WERI-Rb-1 (cell line): ENCODE measurements at regions not wholly inside any gene's neighbourhood (a gene's known extent, or its start where the extent isn't known, plus 50 kb on each side); places are given as distances from the start of the nearest gene placed in this dataset.

Experiments
- DNase-seq: peaks from one replicate; pipeline ENCODE4 v3.0.0-alpha.2; 2020
- H3K27ac ChIP-seq: fragments of 250-450 bp; sonication (Bioruptor Pico); 2 replicates; pipeline ENCODE4 v1.5.1; 2020; ENCODE audit warnings: mild to moderate bottlenecking, moderate library complexity
- H3K27me3 ChIP-seq: fragments of 250-450 bp; sonication (Bioruptor Pico); 2 replicates; pipeline ENCODE4 v1.5.1; 2021; ENCODE audit warnings: mild to moderate bottlenecking, low read depth, moderate library complexity; ENCODE audit not compliant: insufficient read depth, severe bottlenecking
- H3K36me3 ChIP-seq: fragments of 250-450 bp; sonication (Bioruptor Pico); 2 replicates; pipeline ENCODE4 v1.5.1; 2020; ENCODE audit warnings: mild to moderate bottlenecking, moderate library complexity
- H3K4me3 ChIP-seq: 2 replicates; pipeline ENCODE4 v1.5.1; 2011; ENCODE audit warnings: low read depth, mild to moderate bottlenecking, control low read depth, low read length
- H3K9me3 ChIP-seq: fragments of 250-450 bp; sonication (Bioruptor Pico); 2 replicates; pipeline ENCODE4 v1.5.1; 2021; ENCODE audit warnings: mild to moderate bottlenecking, moderate library complexity; ENCODE audit not compliant: severe bottlenecking
- TF ChIP-seq, protein P1 (sequence below): IDR thresholded peaks from 2 replicates; pipeline ENCODE4 v1.5.1; 2011; ENCODE audit warnings: low read depth, mild to moderate bottlenecking, control low read depth, inconsistent platforms, low read length

DNA sequence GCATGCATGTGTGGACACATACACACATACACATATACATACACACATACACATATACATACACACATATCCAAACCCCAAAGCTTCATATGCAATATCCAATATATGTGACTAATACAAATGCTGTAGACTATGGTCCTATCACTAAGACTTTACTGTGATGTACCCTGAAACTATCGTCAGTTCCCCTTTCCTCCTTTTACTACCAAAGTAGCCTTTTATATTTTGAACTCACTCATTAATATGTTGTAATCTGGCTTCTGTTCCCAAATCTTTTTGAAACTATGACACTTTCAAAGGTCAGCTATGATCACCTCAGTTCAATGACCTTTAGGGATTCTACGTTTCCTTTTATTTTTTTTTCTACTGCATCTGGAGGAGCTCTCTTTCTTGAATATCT, 64.8 kb upstream of the TFEC start:
- H3K9me3 ChIP-seq = no peaks in the 10 kb centered on the region
- no peak overlapping the region for H3K27ac ChIP-seq
- no peaks in the 10 kb centered on the region for H3K36me3 ChIP-seq
- TF ChIP-seq, protein P1, sequence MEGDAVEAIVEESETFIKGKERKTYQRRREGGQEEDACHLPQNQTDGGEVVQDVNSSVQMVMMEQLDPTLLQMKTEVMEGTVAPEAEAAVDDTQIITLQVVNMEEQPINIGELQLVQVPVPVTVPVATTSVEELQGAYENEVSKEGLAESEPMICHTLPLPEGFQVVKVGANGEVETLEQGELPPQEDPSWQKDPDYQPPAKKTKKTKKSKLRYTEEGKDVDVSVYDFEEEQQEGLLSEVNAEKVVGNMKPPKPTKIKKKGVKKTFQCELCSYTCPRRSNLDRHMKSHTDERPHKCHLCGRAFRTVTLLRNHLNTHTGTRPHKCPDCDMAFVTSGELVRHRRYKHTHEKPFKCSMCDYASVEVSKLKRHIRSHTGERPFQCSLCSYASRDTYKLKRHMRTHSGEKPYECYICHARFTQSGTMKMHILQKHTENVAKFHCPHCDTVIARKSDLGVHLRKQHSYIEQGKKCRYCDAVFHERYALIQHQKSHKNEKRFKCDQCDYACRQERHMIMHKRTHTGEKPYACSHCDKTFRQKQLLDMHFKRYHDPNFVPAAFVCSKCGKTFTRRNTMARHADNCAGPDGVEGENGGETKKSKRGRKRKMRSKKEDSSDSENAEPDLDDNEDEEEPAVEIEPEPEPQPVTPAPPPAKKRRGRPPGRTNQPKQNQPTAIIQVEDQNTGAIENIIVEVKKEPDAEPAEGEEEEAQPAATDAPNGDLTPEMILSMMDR = no peak
- no peaks in the 10 kb centered on the region for H3K27me3 ChIP-seq
- H3K4me3 ChIP-seq = no peak overlapping the region
- DNase-seq = no peak

DNA sequence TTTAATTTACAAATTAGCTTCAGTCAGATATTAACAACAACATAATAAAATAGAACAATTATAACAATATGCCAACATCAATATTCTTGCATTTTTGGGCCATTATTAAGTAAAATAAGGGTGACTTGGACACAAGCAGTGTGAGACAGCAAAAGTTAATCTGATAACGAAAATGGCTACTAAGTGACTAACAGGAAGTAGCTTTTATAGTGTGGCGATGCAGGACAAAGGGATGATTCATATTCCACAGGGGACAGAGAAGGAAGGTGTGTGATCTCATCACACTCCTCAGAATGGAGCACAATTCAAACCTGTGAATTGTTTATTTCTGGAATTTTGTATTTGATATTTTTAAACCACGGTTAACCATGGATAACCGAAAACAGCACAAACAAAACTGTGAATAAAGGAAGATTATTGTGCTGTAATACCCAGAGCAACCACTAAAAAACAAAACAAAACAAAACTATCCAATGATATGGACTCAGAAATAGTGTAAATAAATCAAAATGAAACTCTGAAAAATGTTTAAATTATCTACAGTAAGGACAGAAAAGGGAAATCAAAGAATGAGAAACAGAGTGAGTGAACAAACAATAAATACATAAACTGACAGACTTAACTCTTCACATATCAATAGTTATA, 66.9 kb upstream of the TFEC start:
- no peak for DNase-seq
- H3K4me3 ChIP-seq = no peak overlapping the region
- no peaks in the 10 kb centered on the region for H3K9me3 ChIP-seq
- no peak overlapping the region for H3K27ac ChIP-seq
- TF ChIP-seq, protein P1 = no peak
- no peaks in the 10 kb centered on the region for H3K27me3 ChIP-seq
- H3K36me3 ChIP-seq = no peaks in the 10 kb centered on the region

DNA sequence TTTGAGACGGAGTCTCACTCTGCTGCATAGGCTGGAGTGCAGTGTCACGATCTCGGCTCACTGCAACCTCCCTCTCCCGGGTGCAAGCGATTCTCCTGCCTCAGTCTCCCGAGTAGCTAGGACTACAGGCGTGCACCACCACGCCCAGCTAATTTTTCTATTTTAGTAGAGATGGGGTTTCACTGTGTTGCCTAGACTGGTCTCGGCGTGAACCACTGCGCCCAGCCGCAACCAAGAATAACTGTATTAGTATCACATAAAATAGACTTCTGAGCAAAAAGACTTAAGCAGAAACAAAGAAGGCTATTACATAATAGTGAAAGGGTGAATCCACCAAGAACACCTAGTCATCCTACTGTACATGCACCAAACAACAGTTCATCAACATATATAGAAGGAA, 67.6 kb upstream of the TFEC start:
- no peak overlapping the region for H3K4me3 ChIP-seq
- TF ChIP-seq, protein P1 = no peak
- no peak for DNase-seq
- no peak overlapping the region for H3K27ac ChIP-seq
- H3K9me3 ChIP-seq = no peaks in the 10 kb centered on the region
- H3K27me3 ChIP-seq = no peaks in the 10 kb centered on the region
- no peaks in the 10 kb centered on the region for H3K36me3 ChIP-seq

GRCh38 chr7:116100626-116101025, 70.1 kb upstream of the TFEC start:
- H3K27ac ChIP-seq = no peak overlapping the region
- no peak for DNase-seq
- TF ChIP-seq, protein P1 = no peak

GRCh38 chr7:116101704-116102103, 71.1 kb upstream of the TFEC start:
- DNase-seq = no peak
- TF ChIP-seq, protein P1 = no peak
- Histone ChIP-seq H3K27me3 (no peaks in the 10 kb centered on the region), H3K4me3 (no peak overlapping the region), H3K9me3 (no peaks in the 10 kb centered on the region), H3K36me3 (no peaks in the 10 kb centered on the region), H3K27ac (no peak overlapping the region)

More at GRCh38 chr7:116100626-116101025, 70.1 kb upstream of the TFEC start:
- Histone ChIP-seq H3K4me3 (no peak overlapping the region), H3K27me3 (no peaks in the 10 kb centered on the region), H3K36me3 (no peaks in the 10 kb centered on the region), H3K9me3 (no peaks in the 10 kb centered on the region)

DNA sequence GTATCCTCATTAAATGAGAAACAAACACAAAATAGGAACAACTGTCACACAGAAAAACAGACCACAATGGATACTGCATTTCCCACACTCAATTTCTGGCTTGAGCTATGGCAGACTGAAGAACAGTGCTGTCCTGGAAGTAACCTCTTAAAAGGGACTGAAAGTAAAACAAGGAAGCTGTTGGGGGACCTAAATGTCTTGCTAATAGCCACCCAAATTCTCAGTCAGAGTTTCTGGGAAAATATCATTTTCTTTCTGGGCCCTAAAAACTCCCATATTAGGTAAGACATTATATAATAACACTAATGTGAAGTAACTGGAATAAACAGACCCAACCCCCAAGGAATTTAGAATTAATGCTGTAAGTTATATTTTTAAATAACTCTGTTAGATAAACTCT, 80.9 kb upstream of the TFEC start:
- TF ChIP-seq, protein P1 = no peak
- Histone ChIP-seq H3K4me3 (no peak overlapping the region), H3K27ac (no peak overlapping the region), H3K9me3 (no peaks in the 10 kb centered on the region), H3K36me3 (no peaks in the 10 kb centered on the region), H3K27me3 (no peaks in the 10 kb centered on the region)
- no peak for DNase-seq
